HL-60 (cell line): ENCODE measurements at regions not wholly inside any gene's neighbourhood (a gene's known extent, or its start where the extent isn't known, plus 50 kb on each side); places are given as distances from the start of the nearest gene placed in this dataset.
"Not testable (repeated sequence)": the region's sequence is repeated elsewhere in the genome, so short reads cannot be mapped to it uniquely, and the experiment has no call there.

ENCODE experiments used
- DNase-seq, 2 experiments: peaks; one replicate each; pipeline ENCODE4 v3.0.0-alpha.2; 2010 to 2020; ENCODE audit warnings: low read depth in 1 of 2, low spot score in 1 of 2
- H3K27ac ChIP-seq: fragments of 250-450 bp; sonication (Bioruptor Pico); replicated peaks from 2 replicates; pipeline ENCODE4 v1.5.1; 2020; ENCODE audit warnings: mild to moderate bottlenecking, moderate library complexity
- H3K27me3 ChIP-seq: fragments of 250-450 bp; sonication (Bioruptor Pico); 2 replicates; pipeline ENCODE4 v1.5.1; 2021; ENCODE audit warnings: mild to moderate bottlenecking, moderate library complexity; ENCODE audit not compliant: insufficient read depth, poor library complexity, severe bottlenecking
- H3K4me3 ChIP-seq: replicated peaks from 2 replicates; pipeline ENCODE4 v1.5.1; 2011; ENCODE audit warnings: mild to moderate bottlenecking, control low read depth, low read length; ENCODE audit not compliant: insufficient read depth
- CTCF ChIP-seq: IDR thresholded peaks from one replicate; pipeline ENCODE4 v1.5.1; 2011; ENCODE audit warnings: low read length, control low read depth, inconsistent platforms; ENCODE audit not compliant: insufficient read depth
- GABPA ChIP-seq: IDR thresholded peaks from 2 replicates; pipeline ENCODE4 v1.6.1; 2012; ENCODE audit warnings: low read depth
- POLR2AphosphoS5 ChIP-seq: IDR thresholded peaks from 2 replicates; pipeline ENCODE4 v1.6.1; 2012; ENCODE audit warnings: low read depth
- REST ChIP-seq: IDR thresholded peaks from 2 replicates; pipeline ENCODE4 v1.6.1; 2012; ENCODE audit warnings: low read depth; ENCODE audit not compliant: insufficient replicate concordance
- SPI1 ChIP-seq: IDR thresholded peaks from 2 replicates; pipeline ENCODE4 v1.6.1; 2012; ENCODE audit warnings: low read depth, mild to moderate bottlenecking, borderline replicate concordance

GRCh38 chrX:148120999-148121623, 140.0 kb downstream of the FMR1NB start:
- Histone ChIP-seq H3K27me3 (no peaks in the 10 kb centered on the region), H3K27ac (no peak overlapping the region), H3K4me3 (no peak overlapping the region)
- DNase-seq: no peak
- TF ChIP-seq SPI1 (no peak), REST (no peak), GABPA (no peak), CTCF (no peak), POLR2AphosphoS5 (no peak)

- not testable (repeated sequence) for H3K27me3 ChIP-seq, H3K27ac ChIP-seq, DNase-seq, H3K4me3 ChIP-seq
These were observed 147.9 kb downstream of the FMR1NB start for GRCh38 chrX:148128872-148129505.

GRCh38 chrX:148133105-148133725, 152.1 kb downstream of the FMR1NB start:
- no peak overlapping the region for H3K4me3 ChIP-seq
- peak overlapping the region; percentile 14; the same call in 1 of the 2 replicates for H3K27ac ChIP-seq
- no peaks in the 10 kb centered on the region for H3K27me3 ChIP-seq
- no peak for DNase-seq
- no peak for TF ChIP-seq POLR2AphosphoS5
- no peak for TF ChIP-seq SPI1
- no peak for TF ChIP-seq REST
- TF ChIP-seq GABPA: no peak
- TF ChIP-seq CTCF: no peak

- no peak for TF ChIP-seq POLR2AphosphoS5
- DNase-seq: no peak
- H3K27ac ChIP-seq: no peak overlapping the region
These were observed 153.4 kb downstream of the FMR1NB start for GRCh38 chrX:148134578-148134977.

More at GRCh38 chrX:148134578-148134977, 153.4 kb downstream of the FMR1NB start:
- Histone ChIP-seq H3K4me3 (no peak overlapping the region), H3K27me3 (no peaks in the 10 kb centered on the region)
